Stomach (tissue), 8 donors: ENCODE measurements at regions not wholly inside any gene's neighbourhood (a gene's known extent, or its start where the extent isn't known, plus 50 kb on each side); places are given as distances from the start of the nearest gene placed in this dataset.

Source experiments
- DNase-seq, 2 donors: peaks; one replicate each; pipeline versions ENCODE4 v3.0.0 to v3.0.0-alpha.2; 2013 to 2019
- H3K27ac ChIP-seq, 5 donors: fragments of 200-600 bp in 4 of 5; sonication (generic) in 4 of 5; one replicate each; pipeline ENCODE4 v1.5.1; 2013 to 2019; ENCODE audit warnings: mild to moderate bottlenecking in 1 of 5, moderate library complexity in 1 of 5
- H3K27me3 ChIP-seq, 3 donors: fragments of 200-600 bp; sonication (generic); one replicate each; pipeline ENCODE4 v1.5.1; 2017 to 2019; ENCODE audit warnings: mixed run types in 1 of 3
- H3K36me3 ChIP-seq, 4 donors: fragments of 200-600 bp; sonication (generic); 1 replicate in 3 of 4; 2 replicates in 1 of 4; pipeline ENCODE4 v1.5.1; 2016 to 2019
- H3K4me1 ChIP-seq, 4 donors: fragments of 200-600 bp; sonication (generic); one replicate each; pipeline ENCODE4 v1.5.1; 2016 to 2019
- H3K4me3 ChIP-seq, 4 donors: fragments of 200-600 bp; sonication (generic) in 3 of 4; one replicate each; pipeline ENCODE4 v1.5.1; 2016 to 2019; ENCODE audit warnings: mild to moderate bottlenecking in 1 of 4
- H3K9me3 ChIP-seq, 4 donors: fragments of 200-600 bp; sonication (generic); one replicate each; pipeline ENCODE4 v1.5.1; 2016 to 2019
- CTCF ChIP-seq, 7 experiments: fragments of 450-650 bp in 4 of 7; fragments of 200-600 bp in 3 of 7; sonication (generic) in 3 of 7; IDR thresholded peaks; one replicate each; pipeline ENCODE4 v1.5.1; 2016 to 2019; ENCODE audit warnings: antibody characterized with exemption in 7 of 7, control low read depth in 2 of 7, mild to moderate bottlenecking in 1 of 7
- EP300 ChIP-seq: sonication (generic); formaldehyde crosslinking; IDR thresholded peaks from one replicate; pipeline ENCODE4 v1.6.1; 2017; ENCODE audit warnings: antibody characterized with exemption
- POLR2A ChIP-seq, 4 donors: fragments of 450-650 bp; IDR thresholded peaks; one replicate each; pipeline ENCODE4 v1.6.1; 2016; ENCODE audit warnings: antibody characterized with exemption in 4 of 4, control low read depth in 2 of 4, mild to moderate bottlenecking in 1 of 4, moderate library complexity in 1 of 4
- POLR2AphosphoS5 ChIP-seq, 3 donors: sonication (generic); formaldehyde crosslinking; IDR thresholded peaks; one replicate each; pipeline ENCODE4 v1.6.1; 2016; ENCODE audit warnings: antibody characterized with exemption in 3 of 3
- WGBS, 5 donors: extraction: QIAGEN DNeasy Blood & Tissue Kit in 3 of 5; methylation state at CpG; one replicate each; pipeline versions ENCODE4 v1.1.5 to v1.1.7; 2013 to 2018; 5-methylcytosine and 5-hydroxymethylcytosine counted together
- intact Hi-C: fragments of 100-400 bp; cut with DNase I; formaldehyde crosslinking; loops from one replicate; pipeline ENCODE4 v1.15.1; 2023; ENCODE audit warnings: low total_unique reads
- donor health status: healthy with polysubstance abuse.
- donor health status: Bipolar disorder and iron deficiency.
- donor health status: healthy.

DNA sequence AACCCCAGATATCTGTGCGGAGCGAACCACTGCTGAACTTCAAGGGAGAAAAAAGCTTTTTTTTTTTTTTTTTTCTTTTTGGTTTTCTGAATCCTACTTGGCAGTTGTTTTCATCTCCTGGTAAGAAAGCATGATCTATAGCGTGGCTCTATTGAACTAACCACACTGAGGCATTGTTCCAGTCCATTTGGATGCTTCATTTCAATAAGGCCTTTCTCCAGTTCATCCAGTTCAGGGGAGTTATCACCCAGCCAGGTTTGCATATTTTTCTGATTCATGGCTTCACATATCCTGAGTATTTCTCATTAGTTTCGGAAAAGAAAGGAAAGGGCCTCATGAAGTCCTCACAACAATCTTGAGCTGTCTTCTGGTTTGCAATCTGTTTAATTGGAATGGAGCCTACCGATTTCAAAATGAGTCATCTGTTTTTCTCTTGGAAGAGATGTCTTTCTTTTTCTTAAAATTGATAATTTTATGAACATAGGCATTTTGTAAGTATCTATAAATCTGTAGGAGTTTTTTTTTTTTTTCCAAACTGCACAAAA is 93.1 kb upstream of the STEAP4 start:
- no peak for TF ChIP-seq POLR2A (IDR thresholded peaks at IDR 0.05)
- TF ChIP-seq CTCF (IDR thresholded peaks at IDR 0.05), result no peak
- no peak for TF ChIP-seq POLR2AphosphoS5 (IDR thresholded peaks at IDR 0.05)
- TF ChIP-seq EP300, result no peak
- H3K4me1 ChIP-seq, result no peaks in the 10 kb centered on the region
- H3K9me3 ChIP-seq, result no peaks in the 10 kb centered on the region
- 76 to 85% (median 84%) methylated on average over 5 of the region's 5 CpGs for WGBS, 5 donors
- no peaks in the 10 kb centered on the region for H3K36me3 ChIP-seq
- intact Hi-C loops, result no loop called here
- H3K4me3 ChIP-seq, result no peak overlapping the region
- H3K27me3 ChIP-seq, result no peaks in the 10 kb centered on the region
- H3K27ac ChIP-seq, result no peak overlapping the region
- DNase-seq, result no peak

DNA sequence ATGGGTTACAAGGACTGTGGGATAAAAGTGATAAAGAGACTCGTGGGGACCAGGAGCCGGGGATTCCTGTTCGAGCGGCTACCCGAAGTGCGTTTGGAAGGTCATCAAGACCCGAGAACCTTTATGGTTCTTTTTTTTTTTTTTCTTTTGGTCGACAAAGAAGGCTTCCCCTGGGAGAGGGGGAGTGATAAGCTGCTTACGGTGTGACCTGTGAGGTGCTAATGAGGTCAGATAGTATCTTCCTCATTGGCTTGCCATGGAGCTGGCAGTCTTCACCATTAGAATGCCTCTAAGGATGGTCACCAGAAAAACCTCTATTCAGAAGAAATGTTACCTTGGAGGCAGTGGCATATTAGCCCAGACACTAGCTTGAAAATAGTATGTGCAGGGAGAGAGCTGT is 92.3 kb upstream of the STEAP4 start:
- WGBS, 5 donors, result 72 to 77% (median 73%) methylated on average over 9 of the region's 9 CpGs
- Histone ChIP-seq H3K4me3 (no peak overlapping the region), H3K4me1 (no peaks in the 10 kb centered on the region), H3K36me3 (no peaks in the 10 kb centered on the region), H3K27ac (no peak overlapping the region), H3K27me3 (no peaks in the 10 kb centered on the region), H3K9me3 (no peaks in the 10 kb centered on the region)
- intact Hi-C loops, result no loop called here
- DNase-seq, result no peak
- TF ChIP-seq POLR2A (IDR thresholded peaks at IDR 0.05), result no peak
- TF ChIP-seq CTCF (IDR thresholded peaks at IDR 0.05), result no peak
- TF ChIP-seq EP300, result no peak
- no peak for TF ChIP-seq POLR2AphosphoS5 (IDR thresholded peaks at IDR 0.05)

GRCh38 chr7:88398459-88398858 is 91.8 kb upstream of the STEAP4 start:
- H3K36me3 ChIP-seq, result no peaks in the 10 kb centered on the region

DNA sequence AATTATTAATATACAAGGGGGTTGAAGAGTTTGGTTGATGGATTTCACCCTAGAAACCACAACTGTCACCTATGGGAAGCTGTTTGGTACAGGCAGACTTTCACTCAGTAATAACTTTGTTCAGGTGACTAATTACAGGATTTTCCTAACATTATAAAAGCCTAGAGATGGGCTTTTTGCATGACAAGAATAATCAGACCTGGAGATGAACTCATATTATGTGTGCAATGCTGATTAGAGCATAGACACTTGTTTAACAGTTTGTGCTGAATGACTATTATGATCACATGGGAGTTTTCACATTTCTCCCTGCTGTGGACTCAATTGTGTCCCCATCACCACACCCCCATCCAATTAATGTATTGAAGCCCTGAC is 90.2 kb upstream of the STEAP4 start:
- Histone ChIP-seq H3K27me3 (no peaks in the 10 kb centered on the region), H3K27ac (no peak overlapping the region), H3K4me3 (no peak overlapping the region), H3K36me3 (no peaks in the 10 kb centered on the region), H3K4me1 (no peaks in the 10 kb centered on the region), H3K9me3 (no peaks in the 10 kb centered on the region)
- TF ChIP-seq CTCF (IDR thresholded peaks at IDR 0.05) (no peak), POLR2AphosphoS5 (IDR thresholded peaks at IDR 0.05) (no peak), EP300 (no peak)
- DNase-seq, result no peak
- intact Hi-C loops, result no loop called here

More at GRCh38 chr7:88398459-88398858, 91.8 kb upstream of the STEAP4 start:
- intact Hi-C loops, result no loop called here
- Histone ChIP-seq H3K4me3 (no peak overlapping the region), H3K27me3 (no peaks in the 10 kb centered on the region), H3K27ac (no peak overlapping the region), H3K4me1 (no peaks in the 10 kb centered on the region), H3K9me3 (no peaks in the 10 kb centered on the region)
- 37 to 63% (median 50%) methylated on average over 1 of the region's 1 CpG for WGBS, 5 donors
- TF ChIP-seq POLR2AphosphoS5 (IDR thresholded peaks at IDR 0.05) (no peak), CTCF (IDR thresholded peaks at IDR 0.05) (no peak), EP300 (no peak), POLR2A (IDR thresholded peaks at IDR 0.05) (no peak)
- DNase-seq, result peak in 1 of 2 donors; percentile 25
